GM18499 (cell line): ENCODE measurements at regions not wholly inside any gene's neighbourhood (a gene's known extent, or its start where the extent isn't known, plus 50 kb on each side); places are given as distances from the start of the nearest gene placed in this dataset.
"Not testable (repeated sequence)": the region's sequence is repeated elsewhere in the genome, so short reads cannot be mapped to it uniquely, and the experiment has no call there.

Experiments
- ATAC-seq: cut with Tn5 transposase; IDR thresholded peaks from one replicate; pipeline ENCODE4 v1.9.1; 2021; ENCODE audit warnings: moderate number of reproducible peaks; ENCODE audit not compliant: insufficient read depth, unreplicated experiment

GRCh38 chr5:63131626-63132285 is 553.1 kb downstream of the LRRC70 start:
- no peak for ATAC-seq

GRCh38 chr5:63128761-63129160 is 550.1 kb downstream of the LRRC70 start:
- no peak for ATAC-seq

- ATAC-seq = no peak
Measured at GRCh38 chr5:63128018-63128417, 549.4 kb downstream of the LRRC70 start.

GRCh38 chr5:63127054-63127453 is 548.4 kb downstream of the LRRC70 start:
- ATAC-seq = no peak

GRCh38 chr5:63125862-63126261 is 547.2 kb downstream of the LRRC70 start:
- ATAC-seq = peak; percentile 59

GRCh38 chr5:63125392-63125791 is 546.8 kb downstream of the LRRC70 start:
- ATAC-seq = no peak

GRCh38 chr5:63124266-63124665 is 545.6 kb downstream of the LRRC70 start:
- ATAC-seq = no peak

GRCh38 chr5:63121471-63121870 is 542.9 kb downstream of the LRRC70 start:
- ATAC-seq = no peak

GRCh38 chr5:63118221-63118620 is 539.6 kb downstream of the LRRC70 start:
- ATAC-seq = no peak

- ATAC-seq = no peak
Measured at GRCh38 chr5:63111891-63112290, 533.3 kb downstream of the LRRC70 start.

GRCh38 chr5:63101870-63102269 is 523.3 kb downstream of the LRRC70 start:
- ATAC-seq = no peak

- ATAC-seq = no peak
Measured at GRCh38 chr5:63097286-63097685, 518.7 kb downstream of the LRRC70 start.

GRCh38 chr5:63094730-63095129 is 516.1 kb downstream of the LRRC70 start:
- no peak for ATAC-seq

GRCh38 chr5:63089147-63089546 is 510.5 kb downstream of the LRRC70 start:
- no peak for ATAC-seq

GRCh38 chr5:63085561-63085960 is 506.9 kb downstream of the LRRC70 start:
- no peak for ATAC-seq

GRCh38 chr5:63083689-63084088 is 505.1 kb downstream of the LRRC70 start:
- ATAC-seq = not testable (repeated sequence)

GRCh38 chr5:63081402-63081801 is 502.8 kb downstream of the LRRC70 start:
- ATAC-seq = no peak

GRCh38 chr5:63070001-63070400 is 491.4 kb downstream of the LRRC70 start:
- no peak for ATAC-seq

GRCh38 chr5:63055421-63055820 is 476.8 kb downstream of the LRRC70 start:
- no peak for ATAC-seq

- ATAC-seq = no peak
Measured at GRCh38 chr5:63053019-63053638, 474.5 kb downstream of the LRRC70 start.

- no peak for ATAC-seq
Measured at GRCh38 chr5:63050916-63051315, 472.3 kb downstream of the LRRC70 start.

GRCh38 chr5:63049935-63050334 is 471.3 kb downstream of the LRRC70 start:
- no peak for ATAC-seq
